HG03108 (cell line): ENCODE measurements at regions not wholly inside any gene's neighbourhood (a gene's known extent, or its start where the extent isn't known, plus 50 kb on each side); places are given as distances from the start of the nearest gene placed in this dataset.
"Not testable (repeated sequence)": the region's sequence is repeated elsewhere in the genome, so short reads cannot be mapped to it uniquely, and the experiment has no call there.

Experiments
- ATAC-seq: cut with Tn5 transposase; IDR thresholded peaks from one replicate; pipeline ENCODE4 v1.9.1; 2021; ENCODE audit warnings: moderate library complexity; ENCODE audit not compliant: unreplicated experiment

DNA sequence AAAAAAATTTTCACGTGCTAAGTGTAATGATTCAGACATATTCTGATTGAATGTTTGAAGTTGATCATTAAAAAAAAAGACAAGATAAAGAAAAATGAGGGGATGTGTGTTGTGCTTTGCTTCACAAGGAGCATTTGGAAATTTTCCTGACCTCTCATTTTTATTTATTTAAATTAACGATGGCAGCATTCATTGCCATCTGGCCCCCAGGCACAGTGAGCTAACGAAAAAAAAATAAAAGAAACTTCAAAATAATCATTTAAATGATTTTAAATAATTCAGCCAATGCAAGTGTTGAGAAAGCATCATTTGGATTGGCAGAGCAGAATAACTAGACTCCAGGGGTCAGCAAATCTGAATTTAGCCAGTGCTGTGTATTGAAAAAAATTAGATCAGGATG is 1037.2 kb downstream of the CDH11 start:
- ATAC-seq = no peak

DNA sequence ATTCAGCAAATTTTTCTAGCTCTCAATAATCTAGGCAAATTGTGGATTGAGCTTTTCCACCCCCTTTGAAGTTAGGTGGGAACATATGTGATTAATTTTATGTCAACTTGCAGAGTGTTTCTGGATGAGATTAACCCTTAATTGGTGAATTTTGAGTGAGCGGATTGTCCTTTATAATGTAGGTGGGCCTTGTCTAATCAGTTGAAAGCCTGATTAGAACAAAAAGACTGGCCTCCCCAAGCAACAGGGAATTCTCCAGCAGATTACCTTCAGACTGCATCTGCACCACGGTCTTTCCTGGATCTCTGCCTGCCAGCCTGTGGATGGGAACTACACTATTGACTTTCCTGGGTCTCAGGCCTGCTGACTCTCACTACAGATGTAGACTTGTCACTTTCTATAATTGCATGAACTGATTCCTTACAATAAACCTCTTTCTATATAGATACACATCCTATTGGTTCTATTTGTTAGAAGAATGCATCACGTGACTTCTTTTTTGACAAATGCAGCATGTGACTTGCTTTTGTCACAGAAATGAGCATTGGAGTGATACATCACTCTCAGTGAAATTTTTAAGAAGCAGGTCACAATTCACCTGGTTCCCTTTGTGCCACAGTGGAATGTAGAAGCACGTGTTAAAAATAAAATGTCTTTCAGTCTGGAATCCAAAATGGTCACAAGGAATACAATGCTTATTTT is 1038.3 kb downstream of the CDH11 start:
- ATAC-seq = no peak

- ATAC-seq = no peak
Measured at GRCh38 chr16:64077242-64077641, 1044.6 kb downstream of the CDH11 start.

DNA sequence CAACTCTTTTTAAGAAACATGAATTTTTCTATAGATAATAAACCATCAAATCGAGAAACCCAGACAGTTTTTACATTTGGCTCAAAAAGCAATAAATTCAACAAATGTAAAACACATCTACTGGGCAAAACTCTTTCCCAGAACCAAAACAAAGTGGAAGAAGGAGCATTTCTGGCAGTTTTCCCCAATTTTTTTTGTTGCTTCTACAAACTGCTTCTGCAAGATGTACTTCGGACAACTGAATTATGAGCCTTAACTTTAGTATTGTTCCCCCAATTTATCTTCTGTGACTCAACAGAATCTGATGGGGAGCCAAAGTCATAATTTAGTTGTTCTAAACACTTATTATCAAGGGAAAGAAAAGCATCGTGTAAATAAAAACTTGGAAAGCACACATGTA is 1047.2 kb downstream of the CDH11 start:
- no peak for ATAC-seq

DNA sequence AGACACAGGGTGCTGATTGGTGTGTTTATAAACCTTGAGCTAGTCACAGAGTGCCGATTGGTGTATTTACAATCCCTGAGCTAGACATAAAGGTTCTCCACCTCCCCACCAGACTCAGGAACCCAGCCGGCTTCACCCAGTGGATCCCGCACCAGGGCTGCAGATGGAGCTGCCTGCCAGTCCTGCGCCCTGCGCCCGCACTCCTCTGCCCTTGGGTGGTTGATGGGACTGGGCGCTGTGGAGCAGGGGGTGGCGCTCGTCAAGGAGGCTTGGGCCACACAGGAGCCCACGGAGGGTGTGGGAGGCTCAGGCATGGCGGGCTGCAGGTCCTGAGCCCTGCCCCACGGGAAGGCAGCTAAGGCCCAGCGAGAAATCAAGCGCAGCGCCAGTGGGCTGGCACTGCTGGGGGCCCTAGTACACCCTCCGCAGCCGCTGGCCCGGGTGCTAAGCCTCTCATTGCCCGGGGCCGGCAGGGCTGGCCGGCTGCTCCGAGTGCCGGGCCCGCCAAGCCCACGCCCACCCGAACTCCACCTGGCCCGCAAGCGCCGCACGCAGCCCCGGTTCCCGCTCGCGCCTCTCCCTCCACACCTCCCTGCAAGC is 1049.6 kb downstream of the CDH11 start:
- ATAC-seq = not testable (repeated sequence)

DNA sequence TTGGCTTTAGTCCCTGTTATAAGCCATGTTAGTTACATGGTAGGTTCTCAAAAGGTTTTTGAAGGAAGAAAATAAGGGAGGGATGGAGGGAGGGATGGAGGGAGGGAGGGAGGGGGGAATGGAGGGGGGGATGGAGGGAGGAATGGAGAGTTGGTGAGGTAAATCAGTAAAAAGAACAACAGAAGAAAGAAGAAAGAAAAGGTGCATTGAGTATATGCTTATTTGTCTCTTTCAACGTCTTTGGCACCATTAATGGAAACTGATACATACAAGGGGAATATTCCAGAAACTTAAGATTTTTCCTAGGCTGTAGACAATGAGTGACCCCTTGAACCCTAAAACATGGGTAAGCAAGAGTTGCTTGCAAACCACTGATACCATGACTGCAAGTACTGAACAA is 1056.3 kb downstream of the CDH11 start:
- ATAC-seq = no peak

DNA sequence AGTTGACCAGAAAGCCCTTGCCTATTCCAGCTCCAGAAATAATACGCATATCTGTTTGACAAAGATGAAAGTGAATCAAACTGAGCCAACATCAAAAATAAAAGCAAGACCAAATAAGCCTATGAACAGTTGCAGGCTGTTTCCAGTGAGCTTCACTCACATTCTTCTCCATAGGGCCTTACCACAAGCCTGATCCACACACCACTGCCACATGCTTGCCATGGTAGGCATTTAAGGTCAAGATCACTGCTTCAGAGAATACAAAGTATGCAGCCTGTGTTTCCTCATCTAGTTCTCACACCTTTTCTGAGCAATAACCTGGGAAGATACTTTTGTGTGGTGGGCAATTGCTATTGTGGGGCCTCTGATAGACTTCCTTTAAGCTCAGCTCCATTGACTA is 1060.2 kb downstream of the CDH11 start:
- ATAC-seq = no peak

GRCh38 chr16:64060631-64061030 is 1061.2 kb downstream of the CDH11 start:
- no peak for ATAC-seq

GRCh38 chr16:64058685-64059084 is 1063.2 kb downstream of the CDH11 start:
- no peak for ATAC-seq

DNA sequence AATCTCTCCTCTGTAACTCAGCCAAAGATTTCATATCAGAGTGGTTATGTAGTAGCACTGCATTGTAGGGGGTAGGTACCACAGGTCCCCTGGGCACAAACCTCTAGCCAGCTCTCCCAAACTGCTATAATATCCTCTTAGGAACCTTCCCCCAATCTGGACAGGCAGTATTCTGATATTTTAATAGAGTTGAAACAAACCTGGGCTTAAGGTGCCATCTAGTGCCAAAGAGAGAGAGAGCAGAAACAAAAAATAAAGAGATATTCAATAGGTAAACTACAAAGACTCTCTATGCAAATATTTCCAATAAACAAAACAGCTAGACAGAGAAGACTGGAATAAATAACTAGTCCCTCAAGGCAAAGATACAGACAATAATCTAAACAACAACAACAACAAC is 1070.0 kb downstream of the CDH11 start:
- ATAC-seq = no peak

DNA sequence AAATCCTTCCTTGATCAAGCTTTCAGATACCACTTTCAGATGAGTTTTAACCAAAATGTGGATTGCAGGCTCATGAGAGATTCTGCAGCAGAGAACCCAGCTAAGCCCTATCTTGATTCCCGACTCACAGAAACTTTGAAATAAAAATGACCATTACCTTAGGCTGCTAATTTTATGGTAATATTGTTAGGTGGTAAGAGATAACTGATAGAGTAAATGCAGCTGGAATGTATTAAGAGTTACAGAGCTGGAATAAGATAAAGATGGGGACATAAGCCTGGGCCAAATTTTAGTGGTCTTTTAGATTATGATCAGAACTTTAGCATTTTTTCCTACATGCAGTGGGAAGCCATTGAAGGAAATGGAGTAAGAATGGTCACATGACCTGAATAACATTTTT is 1074.0 kb downstream of the CDH11 start:
- no peak for ATAC-seq

- no peak for ATAC-seq
Measured at GRCh38 chr16:64047207-64047606, 1074.7 kb downstream of the CDH11 start.

DNA sequence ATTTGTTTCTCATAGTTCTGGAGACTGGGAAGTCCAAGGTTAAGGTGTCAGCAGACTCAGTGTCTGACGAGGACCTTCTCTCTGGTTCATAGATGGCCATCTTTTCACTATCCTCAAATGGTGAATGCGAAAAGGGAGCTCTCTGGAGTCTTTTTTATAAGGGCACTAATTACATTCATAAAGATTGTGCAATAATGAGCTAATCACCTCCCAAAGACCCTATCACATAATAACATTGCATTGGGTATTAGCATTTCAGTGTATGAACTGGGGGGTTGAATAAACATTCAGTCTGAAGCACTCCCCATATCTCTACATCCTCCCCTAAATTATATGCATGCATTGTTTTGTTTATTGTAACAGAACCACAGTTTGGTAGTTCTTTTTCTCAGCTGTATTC is 1086.5 kb downstream of the CDH11 start:
- ATAC-seq = no peak

- no peak for ATAC-seq
Measured at GRCh38 chr16:64019339-64019738, 1102.5 kb downstream of the CDH11 start.

DNA sequence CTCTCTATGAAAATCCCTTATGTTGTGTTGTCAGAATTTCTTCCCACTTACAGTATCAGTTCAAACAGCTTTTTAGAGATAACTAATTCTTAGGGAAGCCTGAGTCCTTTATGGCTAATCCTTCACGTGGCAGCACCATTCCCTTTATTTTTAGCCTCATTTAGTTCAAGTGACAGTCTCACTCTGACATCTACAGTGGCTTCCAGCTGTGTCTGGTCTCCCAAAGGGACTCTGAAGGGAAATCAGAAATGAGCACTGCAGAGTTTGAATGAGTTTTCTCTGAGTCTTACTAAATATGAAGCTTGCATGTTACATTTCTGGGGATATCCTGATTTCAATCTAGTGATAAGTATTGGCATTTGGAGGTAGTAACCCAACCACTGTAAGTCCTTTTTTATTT is 1104.1 kb downstream of the CDH11 start:
- no peak for ATAC-seq

- no peak for ATAC-seq
Measured at GRCh38 chr16:64013856-64014255, 1108.0 kb downstream of the CDH11 start.

GRCh38 chr16:64012166-64012565 is 1109.7 kb downstream of the CDH11 start:
- ATAC-seq = no peak

GRCh38 chr16:64011650-64012049 is 1110.2 kb downstream of the CDH11 start:
- no peak for ATAC-seq

DNA sequence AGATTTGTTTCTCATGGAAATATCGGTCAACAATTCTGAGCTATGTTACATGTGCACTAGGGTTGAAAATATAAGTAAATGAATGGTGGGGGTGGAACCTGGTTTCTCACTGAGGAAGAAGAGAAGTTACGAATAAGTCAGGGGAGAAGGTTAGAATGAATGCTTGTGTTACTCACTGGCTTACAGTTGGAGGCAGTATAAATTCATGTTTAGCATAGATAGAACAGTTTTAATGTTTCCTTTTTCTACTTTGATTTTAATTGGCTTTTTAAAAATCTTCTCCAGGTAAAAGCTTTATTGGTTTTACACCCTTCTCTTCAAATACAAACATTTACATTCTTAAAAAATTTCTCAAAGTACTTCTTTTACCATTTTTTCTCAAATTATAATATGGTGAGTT is 1113.7 kb downstream of the CDH11 start:
- ATAC-seq = no peak

DNA sequence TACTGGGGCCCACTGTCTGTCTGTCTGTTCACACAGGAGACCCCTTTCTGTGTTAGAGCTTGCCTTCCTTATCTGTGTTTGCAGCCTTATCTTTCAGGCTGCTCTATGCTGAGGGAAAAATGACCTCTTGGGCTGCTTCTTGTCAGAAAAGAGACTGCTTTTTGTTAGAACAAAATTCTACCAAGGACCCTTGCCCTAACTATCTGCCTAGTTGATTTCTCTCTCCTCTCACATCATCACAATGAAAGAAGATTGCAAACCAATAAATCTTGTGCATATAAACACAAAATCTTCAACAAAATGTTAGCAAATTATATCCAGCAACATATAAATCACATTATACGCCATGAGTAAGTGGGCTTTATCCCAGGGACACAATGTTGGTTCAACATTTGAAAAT is 1117.7 kb downstream of the CDH11 start:
- no peak for ATAC-seq

DNA sequence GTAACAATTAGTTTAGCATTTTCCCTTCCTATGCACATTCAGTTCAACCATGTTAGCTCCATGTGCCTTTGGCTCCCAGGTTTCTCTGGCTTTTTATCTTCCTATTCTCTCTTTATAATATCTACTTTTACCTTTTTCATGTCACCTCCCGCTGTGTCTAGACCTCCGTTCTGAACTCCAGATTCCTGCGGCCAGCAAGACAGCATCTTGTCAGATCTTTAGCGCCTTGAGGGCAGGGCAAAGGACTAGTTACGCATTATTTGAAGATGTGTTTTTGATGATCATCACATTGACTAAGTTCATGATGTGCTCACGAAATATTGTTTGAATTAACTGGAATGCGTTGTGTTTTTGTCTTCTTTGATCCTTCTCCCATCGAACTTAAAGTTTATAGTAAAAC is 1126.8 kb downstream of the CDH11 start:
- no peak for ATAC-seq

DNA sequence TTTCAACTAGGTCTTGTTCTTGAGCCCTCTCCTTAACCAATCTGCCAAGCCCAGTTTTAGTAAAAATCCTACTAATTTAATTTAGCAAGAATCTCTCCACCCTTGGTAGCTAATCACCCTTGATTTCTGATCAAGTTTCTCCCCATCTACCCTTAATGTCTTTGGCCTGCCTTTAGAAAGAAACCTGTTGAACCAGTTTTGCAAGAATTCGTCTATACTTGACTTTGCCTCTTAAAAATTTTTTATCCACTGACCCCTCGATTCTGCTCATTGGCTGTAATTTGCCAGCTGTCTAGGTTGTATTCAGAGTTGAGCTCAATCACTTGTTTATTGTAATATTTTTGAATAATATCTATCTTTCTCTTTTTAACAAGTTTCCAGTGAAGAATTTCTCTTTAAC is 1138.5 kb downstream of the CDH11 start:
- no peak for ATAC-seq

GRCh38 chr16:63982741-63983140 is 1139.1 kb downstream of the CDH11 start:
- ATAC-seq = no peak
